ENCODE measurements at regions not wholly inside any gene's neighbourhood (a gene's known extent, or its start where the extent isn't known, plus 50 kb on each side); places are given as distances from the start of the nearest gene placed in this dataset.

DNA sequence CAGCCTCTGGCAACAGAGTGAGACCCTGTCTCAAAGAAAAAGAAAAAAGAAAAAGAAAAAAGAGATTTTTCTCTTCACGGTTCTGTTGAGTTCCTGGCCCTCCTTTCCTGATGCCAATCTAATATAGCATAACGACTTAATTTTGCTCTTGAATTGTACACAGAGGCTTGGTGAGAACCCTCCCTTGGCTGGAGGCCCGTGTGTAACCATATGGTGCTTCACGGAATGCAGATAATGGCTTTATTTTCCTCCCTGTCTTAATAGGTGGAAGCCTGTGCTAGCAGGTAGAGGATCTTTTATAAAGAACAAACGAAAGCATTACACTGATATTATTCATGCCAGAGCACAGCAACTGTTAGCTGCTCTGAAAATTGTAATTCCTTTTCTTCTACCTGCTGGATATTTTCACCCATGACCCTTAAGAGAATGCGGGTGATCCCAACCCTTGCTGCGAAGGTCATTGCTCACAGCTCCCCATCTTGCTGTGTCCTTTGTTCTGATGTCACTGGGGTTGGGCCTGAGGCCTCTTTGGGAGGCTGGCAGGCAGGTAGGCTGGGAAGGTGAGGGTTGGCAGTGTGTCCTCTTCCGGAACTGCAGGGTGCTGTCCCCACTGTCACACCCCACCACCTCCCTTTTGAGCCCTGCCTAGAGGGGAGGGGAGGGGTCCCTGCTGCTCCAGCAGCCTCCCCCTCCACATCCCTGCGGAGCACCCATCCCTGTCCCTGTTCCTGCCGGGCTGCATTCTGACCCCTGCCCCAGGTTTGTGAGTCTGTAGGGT is 83.8 kb upstream of the STOX2 start:
- peaks cover 16% of the 10 kb centered on the region for H3K4me1 ChIP-seq (ENCODE audit: control insufficient read depth, insufficient read depth, low read length)
- H3K9me3 ChIP-seq (ENCODE audit: control insufficient read depth, low read length): no peaks in the 10 kb centered on the region
- H3K4me3 ChIP-seq (ENCODE audit: low read length): no peak overlapping the region
- no peaks in the 10 kb centered on the region for H3K27me3 ChIP-seq (ENCODE audit: control insufficient read depth, insufficient read depth, low read length)
- H3K36me3 ChIP-seq (ENCODE audit: control insufficient read depth, insufficient read depth, low read length): no peaks in the 10 kb centered on the region
- H3K9ac ChIP-seq (ENCODE audit: low read length): no peak overlapping the region

- Histone ChIP-seq H3K4me1 (ENCODE audit: control insufficient read depth, insufficient read depth, low read length) (peaks cover 16% of the 10 kb centered on the region), H3K27me3 (ENCODE audit: control insufficient read depth, insufficient read depth, low read length) (no peaks in the 10 kb centered on the region), H3K4me3 (ENCODE audit: low read length) (no peak overlapping the region), H3K36me3 (ENCODE audit: control insufficient read depth, insufficient read depth, low read length) (no peaks in the 10 kb centered on the region), H3K9ac (ENCODE audit: low read length) (no peak overlapping the region), H3K9me3 (ENCODE audit: control insufficient read depth, low read length) (no peaks in the 10 kb centered on the region)
Measured at GRCh38 chr4:183823434-183823833, 81.7 kb upstream of the STOX2 start.

- Histone ChIP-seq H3K4me3 (ENCODE audit: low read length) (no peak overlapping the region), H3K9me3 (ENCODE audit: control insufficient read depth, low read length) (no peaks in the 10 kb centered on the region), H3K27me3 (ENCODE audit: control insufficient read depth, insufficient read depth, low read length) (no peaks in the 10 kb centered on the region), H3K4me1 (ENCODE audit: control insufficient read depth, insufficient read depth, low read length) (peaks cover 18% of the 10 kb centered on the region), H3K36me3 (ENCODE audit: control insufficient read depth, insufficient read depth, low read length) (no peaks in the 10 kb centered on the region), H3K9ac (ENCODE audit: low read length) (no peak overlapping the region)
Measured at GRCh38 chr4:183825346-183825745, 79.8 kb upstream of the STOX2 start.

- Histone ChIP-seq H3K4me1 (ENCODE audit: control insufficient read depth, insufficient read depth, low read length) (peaks cover 20% of the 10 kb centered on the region), H3K4me3 (ENCODE audit: low read length) (no peak overlapping the region), H3K9me3 (ENCODE audit: control insufficient read depth, low read length) (no peaks in the 10 kb centered on the region), H3K9ac (ENCODE audit: low read length) (no peak overlapping the region), H3K27me3 (ENCODE audit: control insufficient read depth, insufficient read depth, low read length) (no peaks in the 10 kb centered on the region), H3K36me3 (ENCODE audit: control insufficient read depth, insufficient read depth, low read length) (no peaks in the 10 kb centered on the region)
Measured at GRCh38 chr4:183826461-183826860, 78.6 kb upstream of the STOX2 start.

GRCh38 chr4:183828125-183828524 is 77.0 kb upstream of the STOX2 start:
- H3K4me3 ChIP-seq (ENCODE audit: low read length): no peak overlapping the region
- no peaks in the 10 kb centered on the region for H3K9me3 ChIP-seq (ENCODE audit: control insufficient read depth, low read length)
- no peaks in the 10 kb centered on the region for H3K27me3 ChIP-seq (ENCODE audit: control insufficient read depth, insufficient read depth, low read length)
- no peaks in the 10 kb centered on the region for H3K36me3 ChIP-seq (ENCODE audit: control insufficient read depth, insufficient read depth, low read length)
- no peak overlapping the region for H3K9ac ChIP-seq (ENCODE audit: low read length)
- peaks cover 17% of the 10 kb centered on the region for H3K4me1 ChIP-seq (ENCODE audit: control insufficient read depth, insufficient read depth, low read length)

DNA sequence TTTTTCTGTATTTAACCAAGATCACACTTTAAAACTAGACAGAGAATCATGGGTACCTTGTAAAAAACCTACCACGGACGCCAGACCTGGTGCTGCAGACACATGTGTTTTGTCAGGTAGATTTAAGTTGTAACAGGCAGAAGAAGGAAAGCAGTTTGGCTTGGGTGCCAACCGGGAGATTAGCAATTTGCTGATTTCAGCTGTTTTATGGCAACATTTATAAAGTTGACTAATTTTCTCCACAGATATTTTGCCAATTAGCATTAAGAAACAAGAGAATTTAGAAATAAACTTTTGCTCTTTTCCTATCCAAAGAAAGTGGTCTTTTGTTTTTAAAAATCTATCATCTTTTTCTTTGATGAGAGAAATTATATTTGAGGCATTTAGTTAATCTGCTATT is 76.3 kb upstream of the STOX2 start:
- Histone ChIP-seq H3K27me3 (ENCODE audit: control insufficient read depth, insufficient read depth, low read length) (no peaks in the 10 kb centered on the region), H3K9ac (ENCODE audit: low read length) (no peak overlapping the region), H3K9me3 (ENCODE audit: control insufficient read depth, low read length) (no peaks in the 10 kb centered on the region), H3K36me3 (ENCODE audit: control insufficient read depth, insufficient read depth, low read length) (no peaks in the 10 kb centered on the region), H3K4me3 (ENCODE audit: low read length) (no peak overlapping the region), H3K4me1 (ENCODE audit: control insufficient read depth, insufficient read depth, low read length) (peaks cover 12% of the 10 kb centered on the region)

DNA sequence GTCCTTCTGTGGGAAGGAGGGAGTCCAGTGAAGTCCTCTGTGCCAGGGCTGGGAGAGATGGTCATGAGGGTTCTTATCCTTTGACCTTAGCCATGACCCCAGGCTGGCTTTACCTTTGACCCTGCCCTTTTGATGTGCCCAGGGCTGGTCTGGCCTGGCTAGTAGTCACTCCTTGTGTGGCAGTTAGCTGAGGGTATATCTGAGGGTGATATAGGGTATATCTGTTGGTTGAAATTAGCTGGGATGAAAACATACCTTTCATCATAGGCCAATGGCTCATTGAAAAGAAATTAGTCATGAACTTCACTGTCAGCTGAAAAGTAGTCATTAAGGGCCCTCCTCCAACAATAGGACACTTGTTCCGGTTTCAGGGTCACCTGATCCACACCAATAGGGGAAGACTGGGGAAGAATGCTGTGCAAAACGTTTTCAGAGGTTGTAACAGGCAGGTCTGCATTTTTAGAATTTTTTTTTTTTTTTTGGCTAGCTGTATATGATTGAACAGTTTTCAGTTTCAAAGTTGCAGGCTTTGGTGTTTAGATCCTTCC is 74.6 kb upstream of the STOX2 start:
- Histone ChIP-seq H3K4me1 (ENCODE audit: control insufficient read depth, insufficient read depth, low read length) (peaks cover 20% of the 10 kb centered on the region), H3K36me3 (ENCODE audit: control insufficient read depth, insufficient read depth, low read length) (no peaks in the 10 kb centered on the region), H3K9ac (ENCODE audit: low read length) (no peak overlapping the region), H3K4me3 (ENCODE audit: low read length) (no peak overlapping the region), H3K9me3 (ENCODE audit: control insufficient read depth, low read length) (no peaks in the 10 kb centered on the region), H3K27me3 (ENCODE audit: control insufficient read depth, insufficient read depth, low read length) (no peaks in the 10 kb centered on the region)

- Histone ChIP-seq H3K27me3 (ENCODE audit: control insufficient read depth, insufficient read depth, low read length) (no peaks in the 10 kb centered on the region), H3K36me3 (ENCODE audit: control insufficient read depth, insufficient read depth, low read length) (no peaks in the 10 kb centered on the region), H3K4me3 (ENCODE audit: low read length) (no peak overlapping the region), H3K9me3 (ENCODE audit: control insufficient read depth, low read length) (no peaks in the 10 kb centered on the region), H3K4me1 (ENCODE audit: control insufficient read depth, insufficient read depth, low read length) (peaks cover 20% of the 10 kb centered on the region), H3K9ac (ENCODE audit: low read length) (no peak overlapping the region)
Measured at GRCh38 chr4:183831026-183831446, 74.1 kb upstream of the STOX2 start.

- Histone ChIP-seq H3K36me3 (ENCODE audit: control insufficient read depth, insufficient read depth, low read length) (no peaks in the 10 kb centered on the region), H3K9ac (ENCODE audit: low read length) (no peak overlapping the region), H3K4me3 (ENCODE audit: low read length) (no peak overlapping the region), H3K4me1 (ENCODE audit: control insufficient read depth, insufficient read depth, low read length) (peaks cover 20% of the 10 kb centered on the region), H3K27me3 (ENCODE audit: control insufficient read depth, insufficient read depth, low read length) (no peaks in the 10 kb centered on the region), H3K9me3 (ENCODE audit: control insufficient read depth, low read length) (no peaks in the 10 kb centered on the region)
Measured at GRCh38 chr4:183831683-183832082, 73.4 kb upstream of the STOX2 start.

- Histone ChIP-seq H3K4me3 (ENCODE audit: low read length) (no peak overlapping the region), H3K27me3 (ENCODE audit: control insufficient read depth, insufficient read depth, low read length) (no peaks in the 10 kb centered on the region), H3K36me3 (ENCODE audit: control insufficient read depth, insufficient read depth, low read length) (no peaks in the 10 kb centered on the region), H3K9ac (ENCODE audit: low read length) (no peak overlapping the region), H3K9me3 (ENCODE audit: control insufficient read depth, low read length) (no peaks in the 10 kb centered on the region), H3K4me1 (ENCODE audit: control insufficient read depth, insufficient read depth, low read length) (peaks cover 20% of the 10 kb centered on the region)
Measured at GRCh38 chr4:183832776-183833450, 72.2 kb upstream of the STOX2 start.

GRCh38 chr4:183834252-183834651 is 70.9 kb upstream of the STOX2 start:
- Histone ChIP-seq H3K4me1 (ENCODE audit: control insufficient read depth, insufficient read depth, low read length) (peaks cover 20% of the 10 kb centered on the region), H3K9ac (ENCODE audit: low read length) (no peak overlapping the region), H3K27me3 (ENCODE audit: control insufficient read depth, insufficient read depth, low read length) (no peaks in the 10 kb centered on the region)

DNA sequence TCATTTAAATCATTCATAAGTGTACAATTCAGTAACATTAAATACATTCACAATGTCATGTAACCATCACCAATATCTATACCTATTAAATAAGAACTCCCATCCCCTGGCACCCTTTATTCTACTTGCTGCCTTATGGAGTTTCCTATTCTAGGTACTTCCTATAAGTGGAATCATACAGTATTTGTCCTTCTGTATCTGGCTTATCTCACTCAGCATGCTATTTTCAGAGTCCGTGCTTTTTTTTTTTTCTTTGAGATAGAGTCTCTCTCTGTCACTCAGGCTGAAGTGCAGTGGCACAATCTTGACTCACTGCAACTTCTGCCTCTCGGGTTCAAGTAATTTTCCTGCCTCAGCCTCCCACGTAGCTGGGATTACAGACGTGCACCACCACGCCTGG is 67.9 kb upstream of the STOX2 start:
- Histone ChIP-seq H3K9me3 (ENCODE audit: control insufficient read depth, low read length) (no peaks in the 10 kb centered on the region), H3K9ac (ENCODE audit: low read length) (no peak overlapping the region), H3K27me3 (ENCODE audit: control insufficient read depth, insufficient read depth, low read length) (no peaks in the 10 kb centered on the region), H3K36me3 (ENCODE audit: control insufficient read depth, insufficient read depth, low read length) (no peaks in the 10 kb centered on the region), H3K4me3 (ENCODE audit: low read length) (no peak overlapping the region), H3K4me1 (ENCODE audit: control insufficient read depth, insufficient read depth, low read length) (peaks cover 8% of the 10 kb centered on the region)

More at GRCh38 chr4:183834252-183834651, 70.9 kb upstream of the STOX2 start:
- Histone ChIP-seq H3K36me3 (ENCODE audit: control insufficient read depth, insufficient read depth, low read length) (no peaks in the 10 kb centered on the region), H3K9me3 (ENCODE audit: control insufficient read depth, low read length) (no peaks in the 10 kb centered on the region), H3K4me3 (ENCODE audit: low read length) (no peak overlapping the region)

Data from mucosa of stomach (tissue), 1 donor.